Stimulated activated naive CD8-positive, alpha-beta T cell treated with anti-CD3 and anti-CD28 coated beads, Interleukin-15, amount 100 ng/mL, for 72 hours (primary cell): ENCODE measurements at regions not wholly inside any gene's neighbourhood (a gene's known extent, or its start where the extent isn't known, plus 50 kb on each side); places are given as distances from the start of the nearest gene placed in this dataset.

Source experiments
- ATAC-seq: fragments of 150-1000 bp; cut with Tn5 transposase; 2 replicates; pipeline ENCODE4 v1.10.0; 2021; ENCODE audit warnings: mild to moderate bottlenecking, moderate library complexity
- DNase-seq, 2 donors: peaks; one replicate each; pipeline ENCODE4 v3.0.0; 2021 to 2022
- H3K27ac Mint-ChIP-seq, 2 donors: one replicate each; pipeline ENCODE4 v1.8.0; 2022; ENCODE audit warnings: mild to moderate bottlenecking in 2 of 2, mixed read lengths in 2 of 2, moderate library complexity in 2 of 2
- H3K27me3 Mint-ChIP-seq: one replicate; pipeline ENCODE4 v1.8.0; 2022; ENCODE audit warnings: mixed read lengths
- H3K4me1 Mint-ChIP-seq: one replicate; pipeline ENCODE4 v1.8.0; 2022; ENCODE audit warnings: mild to moderate bottlenecking, mixed read lengths
- H3K4me3 Mint-ChIP-seq, 2 donors: one replicate each; pipeline ENCODE4 v1.8.0; 2022; ENCODE audit warnings: mild to moderate bottlenecking in 2 of 2, mixed read lengths in 2 of 2, moderate library complexity in 1 of 2
- H3K9me3 Mint-ChIP-seq, 2 donors: one replicate each; pipeline ENCODE4 v1.8.0; 2022; ENCODE audit warnings: mixed read lengths in 2 of 2

- Mint-ChIP-seq H3K4me1 (no peaks in the 10 kb centered on the region), H3K4me3 (no peak overlapping the region), H3K9me3 (peaks cover 0 to 6% of the 10 kb centered on the region in 2 donors), H3K27me3 (no peaks in the 10 kb centered on the region), H3K27ac (no peak overlapping the region)
- DNase-seq (no peak), ATAC-seq (no peak)
These were observed 426.3 kb upstream of the PFKP start for GRCh38 chr10:2641028-2641427.

- ATAC-seq: no peak
- Mint-ChIP-seq H3K4me1 (no peaks in the 10 kb centered on the region), H3K9me3 (no peaks in the 10 kb centered on the region)
These were observed 433.7 kb upstream of the PFKP start for GRCh38 chr10:2633630-2634029.

GRCh38 chr10:2631557-2632205 is 435.7 kb upstream of the PFKP start:
- no peak overlapping the region for H3K27ac Mint-ChIP-seq
- no peak overlapping the region for H3K4me3 Mint-ChIP-seq
- no peaks in the 10 kb centered on the region for H3K4me1 Mint-ChIP-seq
- no peaks in the 10 kb centered on the region for H3K27me3 Mint-ChIP-seq
- H3K9me3 Mint-ChIP-seq: no peaks in the 10 kb centered on the region
- ATAC-seq (no peak), DNase-seq (no peak)

More at GRCh38 chr10:2633630-2634029, 433.7 kb upstream of the PFKP start:
- H3K27me3 Mint-ChIP-seq: no peaks in the 10 kb centered on the region
- no peak overlapping the region for H3K27ac Mint-ChIP-seq
- DNase-seq: no peak
- no peak overlapping the region for H3K4me3 Mint-ChIP-seq

GRCh38 chr10:2628705-2629104 is 438.6 kb upstream of the PFKP start:
- ATAC-seq (no peak), DNase-seq (no peak)
- Mint-ChIP-seq H3K4me3 (no peak overlapping the region), H3K27ac (no peak overlapping the region), H3K4me1 (no peaks in the 10 kb centered on the region), H3K27me3 (no peaks in the 10 kb centered on the region), H3K9me3 (no peaks in the 10 kb centered on the region)

GRCh38 chr10:2627969-2628368 is 439.4 kb upstream of the PFKP start:
- Mint-ChIP-seq H3K4me1 (no peaks in the 10 kb centered on the region), H3K27me3 (no peaks in the 10 kb centered on the region), H3K9me3 (no peaks in the 10 kb centered on the region), H3K4me3 (no peak overlapping the region), H3K27ac (no peak overlapping the region)
- DNase-seq (no peak), ATAC-seq (no peak)

- no peaks in the 10 kb centered on the region for H3K9me3 Mint-ChIP-seq
- H3K4me3 Mint-ChIP-seq: no peak overlapping the region
- DNase-seq: no peak
- no peaks in the 10 kb centered on the region for H3K27me3 Mint-ChIP-seq
- H3K4me1 Mint-ChIP-seq: no peaks in the 10 kb centered on the region
- ATAC-seq: no peak
- H3K27ac Mint-ChIP-seq: no peak overlapping the region
These were observed 442.3 kb upstream of the PFKP start for GRCh38 chr10:2625094-2625493.

- no peak overlapping the region for H3K4me3 Mint-ChIP-seq
- no peaks in the 10 kb centered on the region for H3K27me3 Mint-ChIP-seq
These were observed 443.6 kb upstream of the PFKP start for GRCh38 chr10:2623675-2624274.

GRCh38 chr10:2620827-2621521 is 446.4 kb upstream of the PFKP start:
- Mint-ChIP-seq H3K4me3 (no peak overlapping the region), H3K27me3 (peaks cover 8% of the 10 kb centered on the region), H3K9me3 (no peaks in the 10 kb centered on the region), H3K4me1 (no peaks in the 10 kb centered on the region), H3K27ac (no peak overlapping the region)
- ATAC-seq (no peak), DNase-seq (no peak)

More at GRCh38 chr10:2623675-2624274, 443.6 kb upstream of the PFKP start:
- DNase-seq (no peak), ATAC-seq (peak; percentile 33)
- Mint-ChIP-seq H3K4me1 (no peaks in the 10 kb centered on the region), H3K27ac (peak overlapping the region in 1 of 2 donors; percentile 74), H3K9me3 (no peaks in the 10 kb centered on the region)

- H3K9me3 Mint-ChIP-seq: no peaks in the 10 kb centered on the region
- no peaks in the 10 kb centered on the region for H3K4me1 Mint-ChIP-seq
- H3K4me3 Mint-ChIP-seq: no peak overlapping the region
- peaks cover 8% of the 10 kb centered on the region for H3K27me3 Mint-ChIP-seq
- H3K27ac Mint-ChIP-seq: no peak overlapping the region
- DNase-seq (no peak), ATAC-seq (no peak)
These were observed 447.4 kb upstream of the PFKP start for GRCh38 chr10:2619916-2620315.

GRCh38 chr10:2619472-2619871 is 447.9 kb upstream of the PFKP start:
- no peaks in the 10 kb centered on the region for H3K4me1 Mint-ChIP-seq
- H3K4me3 Mint-ChIP-seq: no peak overlapping the region
- ATAC-seq (no peak), DNase-seq (no peak)
- peaks cover 8% of the 10 kb centered on the region for H3K27me3 Mint-ChIP-seq
- no peak overlapping the region for H3K27ac Mint-ChIP-seq
- H3K9me3 Mint-ChIP-seq: no peaks in the 10 kb centered on the region

GRCh38 chr10:2618690-2619089 is 448.7 kb upstream of the PFKP start:
- H3K4me3 Mint-ChIP-seq: no peak overlapping the region
- H3K27ac Mint-ChIP-seq: no peak overlapping the region
- DNase-seq (no peak), ATAC-seq (no peak)
- no peaks in the 10 kb centered on the region for H3K9me3 Mint-ChIP-seq
- peaks cover 8% of the 10 kb centered on the region for H3K27me3 Mint-ChIP-seq
- no peaks in the 10 kb centered on the region for H3K4me1 Mint-ChIP-seq

GRCh38 chr10:2616215-2616614 is 451.1 kb upstream of the PFKP start:
- ATAC-seq (no peak), DNase-seq (no peak)
- Mint-ChIP-seq H3K4me1 (no peaks in the 10 kb centered on the region), H3K9me3 (peaks cover 0 to 4% of the 10 kb centered on the region in 2 donors), H3K27ac (no peak overlapping the region), H3K27me3 (peaks cover 8% of the 10 kb centered on the region), H3K4me3 (no peak overlapping the region)

- Mint-ChIP-seq H3K9me3 (peaks cover 0 to 4% of the 10 kb centered on the region in 2 donors), H3K4me3 (no peak overlapping the region), H3K27me3 (peaks cover 10% of the 10 kb centered on the region)
These were observed 455.7 kb upstream of the PFKP start for GRCh38 chr10:2611603-2612002.

GRCh38 chr10:2610946-2611345 is 456.4 kb upstream of the PFKP start:
- ATAC-seq (no peak), DNase-seq (no peak)
- H3K27me3 Mint-ChIP-seq: peaks cover 10% of the 10 kb centered on the region
- H3K4me1 Mint-ChIP-seq: no peaks in the 10 kb centered on the region
- H3K9me3 Mint-ChIP-seq: peaks cover 0 to 4% of the 10 kb centered on the region in 2 donors
- H3K27ac Mint-ChIP-seq: no peak overlapping the region
- H3K4me3 Mint-ChIP-seq: no peak overlapping the region

More at GRCh38 chr10:2611603-2612002, 455.7 kb upstream of the PFKP start:
- no peak overlapping the region for H3K27ac Mint-ChIP-seq
- no peaks in the 10 kb centered on the region for H3K4me1 Mint-ChIP-seq
- no peak for ATAC-seq
- DNase-seq: no peak

- Mint-ChIP-seq H3K27ac (no peak overlapping the region), H3K4me3 (no peak overlapping the region), H3K4me1 (no peaks in the 10 kb centered on the region), H3K27me3 (peaks cover 4% of the 10 kb centered on the region), H3K9me3 (no peaks in the 10 kb centered on the region)
- DNase-seq (no peak), ATAC-seq (no peak)
These were observed 462.5 kb upstream of the PFKP start for GRCh38 chr10:2604891-2605290.

GRCh38 chr10:2599571-2599970 is 467.8 kb upstream of the PFKP start:
- Mint-ChIP-seq H3K4me1 (no peaks in the 10 kb centered on the region), H3K27ac (no peak overlapping the region), H3K27me3 (no peaks in the 10 kb centered on the region), H3K9me3 (no peaks in the 10 kb centered on the region), H3K4me3 (no peak overlapping the region)
- DNase-seq (no peak), ATAC-seq (no peak)
